ENCODE measurements at regions not wholly inside any gene's neighbourhood (a gene's known extent, or its start where the extent isn't known, plus 50 kb on each side); places are given as distances from the start of the nearest gene placed in this dataset.

GRCh38 chr16:85989376-85989775, 90.4 kb downstream of the IRF8 start:
- 88 to 93% (median 90%) methylated on average over 5 of the region's 5 CpGs for WGBS, 5 donors
- Histone ChIP-seq H3K36me3 (no peaks in the 10 kb centered on the region), H3K27me3 (peaks cover 0 to 36% (median 0%) of the 10 kb centered on the region in 3 donors), H3K4me1 (peaks cover 0 to 10% (median 8%) of the 10 kb centered on the region in 4 donors), H3K9me3 (no peaks in the 10 kb centered on the region), H3K4me3 (no peak overlapping the region), H3K27ac (no peak overlapping the region)
- no peak for DNase-seq
- TF ChIP-seq CTCF (IDR thresholded peaks at IDR 0.05) (no peak), POLR2A (IDR thresholded peaks at IDR 0.05) (no peak), POLR2AphosphoS5 (IDR thresholded peaks at IDR 0.05) (no peak), EP300 (IDR thresholded peaks at IDR 0.05) (no peak)
- intact Hi-C loops (cut with DNase I; ENCODE audit: low total_unique reads), result loop anchor here (5.0 kb wide), 1 partner anchor 167 kb away; no protein-coding TSS in a partner anchor

GRCh38 chr16:85989863-85990643, 91.1 kb downstream of the IRF8 start:
- intact Hi-C loops (cut with DNase I; ENCODE audit: low total_unique reads), result loop anchor here (5.0 kb wide), 1 partner anchor 168 kb away; no protein-coding TSS in a partner anchor

GRCh38 chr16:85990861-85991301, 91.9 kb downstream of the IRF8 start:
- Histone ChIP-seq H3K4me1 (peaks cover 0 to 14% (median 8%) of the 10 kb centered on the region in 4 donors), H3K27me3 (peaks cover 0 to 27% (median 0%) of the 10 kb centered on the region in 3 donors), H3K36me3 (no peaks in the 10 kb centered on the region), H3K27ac (no peak overlapping the region), H3K9me3 (no peaks in the 10 kb centered on the region), H3K4me3 (no peak overlapping the region)
- no peak for TF ChIP-seq CTCF (IDR thresholded peaks at IDR 0.05)
- no peak for TF ChIP-seq EP300 (IDR thresholded peaks at IDR 0.05)
- no peak for TF ChIP-seq POLR2A (IDR thresholded peaks at IDR 0.05)
- no peak for TF ChIP-seq POLR2AphosphoS5 (IDR thresholded peaks at IDR 0.05)
- intact Hi-C loops (cut with DNase I; ENCODE audit: low total_unique reads), result no loop called here
- DNase-seq, result no peak
- WGBS, 5 donors, result 90 to 94% (median 93%) methylated on average over 12 of the region's 12 CpGs

More at GRCh38 chr16:85989863-85990643, 91.1 kb downstream of the IRF8 start:
- TF ChIP-seq CTCF (IDR thresholded peaks at IDR 0.05) (no peak), POLR2AphosphoS5 (IDR thresholded peaks at IDR 0.05) (no peak), POLR2A (IDR thresholded peaks at IDR 0.05) (no peak), EP300 (IDR thresholded peaks at IDR 0.05) (no peak)
- Histone ChIP-seq H3K4me1 (peaks cover 0 to 10% (median 8%) of the 10 kb centered on the region in 4 donors), H3K9me3 (no peaks in the 10 kb centered on the region), H3K4me3 (no peak overlapping the region), H3K36me3 (no peaks in the 10 kb centered on the region), H3K27me3 (peaks cover 0 to 29% (median 0%) of the 10 kb centered on the region in 3 donors), H3K27ac (no peak overlapping the region)
- DNase-seq, result no peak
- 65 to 69% (median 67%) methylated on average over 15 of the region's 15 CpGs for WGBS, 5 donors

- H3K4me1 ChIP-seq, result peaks cover 0 to 14% (median 8%) of the 10 kb centered on the region in 4 donors
- H3K36me3 ChIP-seq, result no peaks in the 10 kb centered on the region
- H3K27ac ChIP-seq, result no peak overlapping the region
- TF ChIP-seq CTCF (IDR thresholded peaks at IDR 0.05) (no peak), POLR2A (IDR thresholded peaks at IDR 0.05) (no peak), POLR2AphosphoS5 (IDR thresholded peaks at IDR 0.05) (no peak)
- no peak for DNase-seq
- peaks cover 0 to 27% (median 0%) of the 10 kb centered on the region in 3 donors for H3K27me3 ChIP-seq
- intact Hi-C loops (cut with DNase I; ENCODE audit: low total_unique reads), result no loop called here
- H3K4me3 ChIP-seq, result no peak overlapping the region
- no peaks in the 10 kb centered on the region for H3K9me3 ChIP-seq
- 89 to 93% (median 90%) methylated on average over 7 of the region's 7 CpGs for WGBS, 5 donors
These were observed 92.5 kb downstream of the IRF8 start for GRCh38 chr16:85991425-85991824.
